ENCODE measurements at regions not wholly inside any gene's neighbourhood (a gene's known extent, or its start where the extent isn't known, plus 50 kb on each side); places are given as distances from the start of the nearest gene placed in this dataset.

DNA sequence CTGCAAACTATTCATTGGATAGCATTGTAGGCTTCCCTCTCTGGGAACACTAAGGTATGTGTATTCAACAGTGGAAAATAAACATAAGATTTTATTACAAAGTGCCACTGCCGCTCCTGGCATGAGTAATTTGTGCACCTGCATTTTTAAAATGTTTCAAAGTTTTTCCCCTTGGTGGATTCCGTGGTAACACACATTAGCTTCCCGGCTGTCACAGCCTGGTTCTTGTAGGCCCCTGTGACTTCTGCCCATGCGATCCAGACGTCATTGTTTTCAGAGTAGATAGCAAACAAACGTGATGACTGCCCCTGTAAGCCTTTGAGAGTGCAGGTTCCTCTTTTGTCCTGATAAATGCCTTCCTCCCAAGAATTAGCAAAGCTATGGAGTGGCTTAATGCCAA lies 421.0 kb downstream of the ZNF521 start:
- TF ChIP-seq POLR2AphosphoS5 (IDR thresholded peaks at IDR 0.05) (no peak), POLR2A (IDR thresholded peaks at IDR 0.05) (no peak), CTCF (IDR thresholded peaks at IDR 0.05) (no peak), EP300 (IDR thresholded peaks at IDR 0.05) (no peak)
